PFSK-1 (cell line): ENCODE measurements at regions not wholly inside any gene's neighbourhood (a gene's known extent, or its start where the extent isn't known, plus 50 kb on each side); places are given as distances from the start of the nearest gene placed in this dataset.

Experiments
- FOXP2 ChIP-seq: optimal IDR thresholded peaks from 2 replicates; pipeline ENCODE3; 2011; ENCODE audit warnings: borderline replicate concordance, control low read depth, inconsistent platforms; ENCODE audit not compliant: insufficient read depth; ENCODE audit errors: extremely low read length, extremely low read depth
- TAF1 ChIP-seq: IDR thresholded peaks from 2 replicates; pipeline ENCODE4 v1.6.1; 2012; ENCODE audit warnings: low read length, control low read depth, borderline replicate concordance; ENCODE audit not compliant: insufficient read depth

GRCh38 chr1:182325339-182325738 lies 66.3 kb downstream of the GLUL start:
- TF ChIP-seq TAF1, result no peak
- TF ChIP-seq FOXP2, result no peak
